ENCODE measurements at regions not wholly inside any gene's neighbourhood (a gene's known extent, or its start where the extent isn't known, plus 50 kb on each side); places are given as distances from the start of the nearest gene placed in this dataset.

DNA sequence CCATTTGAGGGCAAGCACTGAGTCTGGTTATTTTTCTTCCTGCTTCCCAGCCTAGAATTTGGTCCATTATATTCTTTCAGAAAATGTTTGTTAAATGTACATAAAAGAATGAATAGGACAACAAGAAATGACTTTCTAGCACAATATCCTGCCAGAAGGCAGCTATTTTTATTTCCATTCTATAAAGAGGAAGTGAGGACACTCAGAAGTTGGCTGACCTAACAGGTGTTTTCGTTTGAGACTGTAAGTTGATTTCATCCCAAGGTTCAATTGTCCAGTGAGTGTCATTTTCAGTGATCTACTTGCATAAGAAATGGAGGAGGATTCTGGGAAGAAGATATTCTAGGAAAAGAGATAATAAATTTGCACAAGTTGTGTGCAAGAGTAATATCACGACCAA lies 191.9 kb upstream of the POU1F1 start:
- TF ChIP-seq, protein P1, sequence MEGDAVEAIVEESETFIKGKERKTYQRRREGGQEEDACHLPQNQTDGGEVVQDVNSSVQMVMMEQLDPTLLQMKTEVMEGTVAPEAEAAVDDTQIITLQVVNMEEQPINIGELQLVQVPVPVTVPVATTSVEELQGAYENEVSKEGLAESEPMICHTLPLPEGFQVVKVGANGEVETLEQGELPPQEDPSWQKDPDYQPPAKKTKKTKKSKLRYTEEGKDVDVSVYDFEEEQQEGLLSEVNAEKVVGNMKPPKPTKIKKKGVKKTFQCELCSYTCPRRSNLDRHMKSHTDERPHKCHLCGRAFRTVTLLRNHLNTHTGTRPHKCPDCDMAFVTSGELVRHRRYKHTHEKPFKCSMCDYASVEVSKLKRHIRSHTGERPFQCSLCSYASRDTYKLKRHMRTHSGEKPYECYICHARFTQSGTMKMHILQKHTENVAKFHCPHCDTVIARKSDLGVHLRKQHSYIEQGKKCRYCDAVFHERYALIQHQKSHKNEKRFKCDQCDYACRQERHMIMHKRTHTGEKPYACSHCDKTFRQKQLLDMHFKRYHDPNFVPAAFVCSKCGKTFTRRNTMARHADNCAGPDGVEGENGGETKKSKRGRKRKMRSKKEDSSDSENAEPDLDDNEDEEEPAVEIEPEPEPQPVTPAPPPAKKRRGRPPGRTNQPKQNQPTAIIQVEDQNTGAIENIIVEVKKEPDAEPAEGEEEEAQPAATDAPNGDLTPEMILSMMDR (IDR thresholded peaks at IDR 0.05; ENCODE audit: extremely low read depth, missing control alignments): no peak
- DNase-seq (ENCODE audit: low spot score): no peak

DNA sequence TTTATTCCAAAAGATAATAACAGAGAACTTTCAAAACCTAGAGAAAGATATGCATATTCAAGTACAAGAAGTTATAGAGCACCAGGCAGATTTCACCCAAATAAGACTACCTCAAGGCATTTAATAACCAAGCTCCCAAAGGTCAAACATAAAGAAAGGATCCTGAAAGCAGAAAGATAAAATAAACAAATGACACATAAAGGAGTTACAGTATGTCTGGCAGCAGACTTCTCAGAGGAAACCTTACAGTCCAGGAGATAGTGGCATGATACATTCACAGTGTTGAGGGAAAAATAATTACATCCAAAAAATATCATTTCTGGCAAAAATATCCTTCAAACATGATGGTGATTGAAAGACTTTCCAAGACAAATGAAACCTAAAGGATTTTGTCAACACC lies 185.8 kb upstream of the POU1F1 start:
- TF ChIP-seq, protein P1 (IDR thresholded peaks at IDR 0.05; ENCODE audit: extremely low read depth, missing control alignments): no peak
- no peak for DNase-seq (ENCODE audit: low spot score)

DNA sequence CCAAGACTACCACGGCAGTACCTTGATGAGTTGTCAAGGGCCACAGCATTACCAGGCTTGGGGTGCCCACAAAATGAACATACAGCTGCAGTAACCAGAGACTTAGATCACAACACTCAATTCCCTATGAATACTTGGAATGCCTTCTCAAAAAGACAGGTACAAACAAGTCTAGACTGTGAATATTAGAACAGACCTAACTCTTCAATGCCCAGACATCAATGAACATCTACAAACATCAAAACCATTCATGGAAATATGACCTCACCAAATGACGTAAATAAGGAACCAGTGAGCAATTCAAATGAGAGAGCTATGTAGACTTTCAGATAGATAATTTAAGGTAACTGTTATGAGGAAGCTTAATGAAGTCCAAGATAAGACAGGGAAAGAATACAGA lies 185.1 kb upstream of the POU1F1 start:
- TF ChIP-seq, protein P1 (IDR thresholded peaks at IDR 0.05; ENCODE audit: extremely low read depth, missing control alignments): no peak
- DNase-seq (ENCODE audit: low spot score): no peak

DNA sequence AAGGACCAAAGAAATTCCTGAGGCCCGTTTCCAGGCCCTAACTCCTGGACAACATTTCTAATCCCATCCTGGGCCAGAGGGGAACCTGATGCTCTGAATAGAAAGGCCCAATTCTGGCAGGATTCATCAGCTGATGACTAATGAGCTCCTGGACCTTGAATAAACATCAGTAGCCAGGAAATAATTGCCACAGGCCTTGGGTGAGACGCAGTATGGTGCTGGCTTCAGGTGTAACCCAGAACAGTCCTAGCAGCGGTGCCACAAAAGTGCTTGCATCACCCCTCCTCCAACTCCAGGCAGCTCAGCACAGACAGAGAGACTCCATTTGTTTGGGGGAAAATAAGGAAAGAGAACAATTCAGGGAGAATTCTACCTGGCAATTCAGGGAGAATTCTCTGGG lies 184.7 kb upstream of the POU1F1 start:
- no peak for DNase-seq (ENCODE audit: low spot score)
- TF ChIP-seq, protein P1 (IDR thresholded peaks at IDR 0.05; ENCODE audit: extremely low read depth, missing control alignments): no peak

DNA sequence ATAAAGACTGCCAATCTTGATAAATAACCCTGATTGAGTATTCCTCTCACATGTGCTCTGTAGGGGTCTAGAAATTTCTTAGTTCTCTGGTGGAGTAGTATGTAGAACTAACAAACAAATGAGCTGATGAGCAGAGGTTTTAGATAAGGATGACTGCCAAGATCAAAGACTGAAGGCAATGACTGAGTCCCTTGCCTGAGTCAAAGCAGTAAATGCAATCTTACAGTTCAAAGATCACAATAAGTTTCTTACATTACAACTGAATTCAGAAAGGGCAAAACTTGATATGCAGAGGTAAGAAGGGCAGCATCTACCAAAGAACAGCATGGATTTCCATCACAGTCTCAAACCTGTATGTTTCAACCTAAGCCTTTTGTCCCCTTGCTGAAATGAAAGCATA lies 172.2 kb upstream of the POU1F1 start:
- DNase-seq (ENCODE audit: low spot score): no peak
- TF ChIP-seq, protein P1 (IDR thresholded peaks at IDR 0.05; ENCODE audit: extremely low read depth, missing control alignments): no peak

DNA sequence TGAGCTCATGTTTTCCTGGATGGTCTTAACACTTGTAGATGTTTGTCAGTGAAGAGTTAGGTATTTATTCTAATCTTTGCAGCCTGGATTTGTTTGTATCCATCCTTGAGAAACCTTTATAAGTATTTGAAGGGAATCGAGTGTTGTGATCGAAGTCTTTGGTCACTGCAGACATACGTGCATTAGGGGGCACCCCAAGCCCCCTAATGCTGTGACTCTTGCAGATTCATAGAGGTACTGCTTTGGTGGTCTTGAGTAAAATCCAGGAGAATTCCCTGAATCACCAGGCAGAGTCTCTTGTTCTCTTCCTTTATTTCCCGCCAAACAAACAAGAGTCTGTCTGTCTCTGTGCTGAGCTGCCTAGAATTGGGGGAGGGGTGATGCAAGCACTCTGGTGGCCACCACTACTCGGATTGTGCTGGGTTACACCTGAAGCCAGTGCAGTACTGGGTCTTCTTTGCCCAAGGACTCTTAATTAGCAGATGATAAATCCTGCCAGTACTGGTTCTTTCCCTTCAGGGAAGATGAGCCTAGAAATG lies 170.5 kb upstream of the POU1F1 start:
- TF ChIP-seq, protein P1 (IDR thresholded peaks at IDR 0.05; ENCODE audit: extremely low read depth, missing control alignments): no peak
- DNase-seq (ENCODE audit: low spot score): no peak

DNA sequence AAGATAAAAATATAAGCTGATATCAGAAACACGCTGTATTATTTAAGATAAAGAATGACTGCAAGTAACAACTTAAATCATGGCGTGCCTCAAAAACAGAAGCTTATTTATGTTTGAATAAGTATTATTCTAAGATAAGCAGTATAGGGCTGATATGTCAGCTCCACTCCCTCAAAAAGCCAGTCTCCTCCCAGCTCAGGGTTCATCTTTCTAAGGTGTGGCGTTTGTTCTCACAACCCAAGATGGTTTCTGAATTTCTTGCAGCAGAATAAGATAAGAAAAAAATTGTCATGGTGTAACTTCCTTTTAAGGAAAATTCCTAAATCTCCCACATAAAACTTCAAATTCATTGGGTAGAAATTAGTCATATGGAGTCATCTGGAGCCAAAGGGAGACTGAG lies 166.1 kb upstream of the POU1F1 start:
- DNase-seq (ENCODE audit: low spot score): no peak
- TF ChIP-seq, protein P1 (IDR thresholded peaks at IDR 0.05; ENCODE audit: extremely low read depth, missing control alignments): no peak
